ENCODE measurements at regions not wholly inside any gene's neighbourhood (a gene's known extent, or its start where the extent isn't known, plus 50 kb on each side); places are given as distances from the start of the nearest gene placed in this dataset.

DNA sequence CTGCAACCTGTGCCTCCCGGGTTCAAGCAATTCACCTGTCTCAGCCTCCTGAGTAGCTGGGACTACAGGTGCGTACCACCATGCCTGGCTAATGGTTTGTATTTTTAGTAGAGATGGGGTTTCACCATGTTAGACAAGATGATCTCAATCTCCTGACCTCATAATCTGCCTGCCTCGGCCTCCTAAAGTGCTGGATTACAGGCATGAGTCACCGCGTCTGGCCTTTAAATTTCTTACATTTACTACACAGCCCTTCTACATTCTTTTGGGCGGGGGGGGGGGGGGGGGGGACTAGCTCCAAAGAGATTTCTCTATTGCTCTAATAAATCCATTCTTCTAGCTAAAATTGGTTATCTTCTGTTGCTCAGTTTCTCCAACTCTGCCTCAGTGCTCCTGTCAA is 964.9 kb upstream of the ACVR2A start:
- TF ChIP-seq, protein P1, sequence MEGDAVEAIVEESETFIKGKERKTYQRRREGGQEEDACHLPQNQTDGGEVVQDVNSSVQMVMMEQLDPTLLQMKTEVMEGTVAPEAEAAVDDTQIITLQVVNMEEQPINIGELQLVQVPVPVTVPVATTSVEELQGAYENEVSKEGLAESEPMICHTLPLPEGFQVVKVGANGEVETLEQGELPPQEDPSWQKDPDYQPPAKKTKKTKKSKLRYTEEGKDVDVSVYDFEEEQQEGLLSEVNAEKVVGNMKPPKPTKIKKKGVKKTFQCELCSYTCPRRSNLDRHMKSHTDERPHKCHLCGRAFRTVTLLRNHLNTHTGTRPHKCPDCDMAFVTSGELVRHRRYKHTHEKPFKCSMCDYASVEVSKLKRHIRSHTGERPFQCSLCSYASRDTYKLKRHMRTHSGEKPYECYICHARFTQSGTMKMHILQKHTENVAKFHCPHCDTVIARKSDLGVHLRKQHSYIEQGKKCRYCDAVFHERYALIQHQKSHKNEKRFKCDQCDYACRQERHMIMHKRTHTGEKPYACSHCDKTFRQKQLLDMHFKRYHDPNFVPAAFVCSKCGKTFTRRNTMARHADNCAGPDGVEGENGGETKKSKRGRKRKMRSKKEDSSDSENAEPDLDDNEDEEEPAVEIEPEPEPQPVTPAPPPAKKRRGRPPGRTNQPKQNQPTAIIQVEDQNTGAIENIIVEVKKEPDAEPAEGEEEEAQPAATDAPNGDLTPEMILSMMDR (IDR thresholded peaks at IDR 0.05), result no peak
- TF ChIP-seq POLR2A (IDR thresholded peaks at IDR 0.05), result no peak

All from uterus (tissue), 2 donors.